SU-DHL-6 (cell line): ENCODE measurements at regions not wholly inside any gene's neighbourhood (a gene's known extent, or its start where the extent isn't known, plus 50 kb on each side); places are given as distances from the start of the nearest gene placed in this dataset.

Experiments used
- H2AFZ ChIP-seq: fragments of 200-600 bp; sonication (generic); 2 replicates; pipeline ENCODE4 v1.6.1; 2014; ENCODE audit warnings: low read depth, mild to moderate bottlenecking, moderate library complexity, mixed read lengths, antibody characterized with exemption, low read length; ENCODE audit not compliant: severe bottlenecking
- H3F3A ChIP-seq: fragments of 200-600 bp; shearing (Covaris generic); 2 replicates; pipeline ENCODE4 v1.6.0; 2016; ENCODE audit warnings: antibody characterized with exemption, mild to moderate bottlenecking; ENCODE audit not compliant: insufficient read depth
- H3K27ac ChIP-seq: fragments of 200-600 bp; sonication (generic); 2 replicates; pipeline ENCODE4 v1.5.1; 2016; ENCODE audit warnings: low read depth, mild to moderate bottlenecking, low read length, moderate library complexity, mixed read lengths
- H3K27me3 ChIP-seq: fragments of 200-600 bp; sonication (generic), shearing (Covaris generic); 2 replicates; pipeline ENCODE4 v1.6.0; 2014; ENCODE audit warnings: mild to moderate bottlenecking, low read length
- H3K36me3 ChIP-seq: fragments of 200-600 bp; sonication (generic); 2 replicates; pipeline ENCODE4 v1.6.1; 2014; ENCODE audit warnings: mild to moderate bottlenecking, low read length, mixed read lengths
- H3K4me2 ChIP-seq: fragments of 300-600, 200-600 bp; shearing (Covaris generic), sonication (generic); 2 replicates; pipeline ENCODE4 v1.6.0; 2014; ENCODE audit warnings: low read length, low read depth, mild to moderate bottlenecking; ENCODE audit not compliant: poor library complexity, severe bottlenecking
- H3K4me3 ChIP-seq: fragments of 200-600 bp; sonication (generic); 2 replicates; pipeline ENCODE4 v1.5.1; 2014; ENCODE audit warnings: antibody characterized with exemption, low read length, mild to moderate bottlenecking, mixed read lengths; ENCODE audit not compliant: insufficient read depth, poor library complexity, severe bottlenecking
- H3K79me2 ChIP-seq: fragments of 200-600 bp; sonication (generic); 2 replicates; pipeline ENCODE4 v1.6.1; 2014; ENCODE audit warnings: mild to moderate bottlenecking, low read length, moderate library complexity; ENCODE audit not compliant: insufficient read depth
- H3K9ac ChIP-seq: fragments of 200-600 bp; sonication (generic); 2 replicates; pipeline ENCODE4 v1.7.0; 2014; ENCODE audit warnings: mild to moderate bottlenecking, low read length
- H3K9me2 ChIP-seq: fragments of 200-600 bp; sonication (generic); replicated peaks from 2 replicates; pipeline ENCODE4 v1.6.1; 2014; ENCODE audit warnings: low read length; ENCODE audit not compliant: insufficient read depth
- H3K9me3 ChIP-seq: fragments of 200-600 bp; sonication (generic); 2 replicates; pipeline ENCODE4 v1.6.1; 2014; ENCODE audit warnings: low read length, mixed read lengths; ENCODE audit not compliant: insufficient read depth
- H4K20me1 ChIP-seq: fragments of 200-600 bp; sonication (generic); 2 replicates; pipeline ENCODE4 v1.6.1; 2014; ENCODE audit warnings: low read depth, mild to moderate bottlenecking, antibody characterized with exemption, low read length, moderate library complexity, mixed read lengths
- CTCF ChIP-seq: fragments of 200-600 bp; sonication (generic); IDR thresholded peaks from one replicate; pipeline ENCODE4 v1.5.1; 2017; ENCODE audit warnings: antibody characterized with exemption, mild to moderate bottlenecking, low read length, moderate library complexity; ENCODE audit not compliant: insufficient read depth, poor library complexity, severe bottlenecking
- EZH2phosphoT487 ChIP-seq: fragments of 200-600 bp; sonication (generic), shearing (Covaris generic); conservative IDR thresholded peaks from 2 replicates; pipeline ENCODE4 v1.6.1; 2018; ENCODE audit warnings: mild to moderate bottlenecking, antibody characterized with exemption, low read length, moderate library complexity, mixed read lengths

GRCh38 chr14:105878554-105878953 lies 352.2 kb downstream of the TMEM121 start:
- no peaks in the 10 kb centered on the region for H3K79me2 ChIP-seq
- H4K20me1 ChIP-seq = no peaks in the 10 kb centered on the region
- H3K9ac ChIP-seq = no peak overlapping the region
- H2AFZ ChIP-seq = no peak overlapping the region
- H3K9me3 ChIP-seq = no peaks in the 10 kb centered on the region
- no peak overlapping the region for H3K4me3 ChIP-seq
- no peak overlapping the region for H3K27ac ChIP-seq
- H3K27me3 ChIP-seq = no peaks in the 10 kb centered on the region
- no peaks in the 10 kb centered on the region for H3K9me2 ChIP-seq
- TF ChIP-seq EZH2phosphoT487 (no peak), CTCF (no peak)
- no peak overlapping the region for H3K4me2 ChIP-seq
- H3F3A ChIP-seq = no peaks in the 10 kb centered on the region
- no peaks in the 10 kb centered on the region for H3K36me3 ChIP-seq

- Histone ChIP-seq H3K4me2 (no peak overlapping the region), H3K79me2 (no peaks in the 10 kb centered on the region), H4K20me1 (no peaks in the 10 kb centered on the region), H3K9me3 (no peaks in the 10 kb centered on the region), H3K36me3 (no peaks in the 10 kb centered on the region), H2AFZ (no peak overlapping the region), H3K9ac (no peak overlapping the region), H3K27me3 (no peaks in the 10 kb centered on the region), H3K27ac (no peak overlapping the region), H3F3A (no peaks in the 10 kb centered on the region), H3K4me3 (no peak overlapping the region), H3K9me2 (no peaks in the 10 kb centered on the region)
- TF ChIP-seq CTCF (no peak), EZH2phosphoT487 (no peak)
Observed at GRCh38 chr14:105879503-105879866, 353.1 kb downstream of the TMEM121 start.

GRCh38 chr14:105879867-105880561 lies 353.6 kb downstream of the TMEM121 start:
- H3K9me2 ChIP-seq = no peaks in the 10 kb centered on the region
- no peak overlapping the region for H3K27ac ChIP-seq
- no peak overlapping the region for H2AFZ ChIP-seq
- no peak for TF ChIP-seq EZH2phosphoT487
- TF ChIP-seq CTCF = no peak
- no peaks in the 10 kb centered on the region for H4K20me1 ChIP-seq
- no peaks in the 10 kb centered on the region for H3K27me3 ChIP-seq
- H3K79me2 ChIP-seq = no peaks in the 10 kb centered on the region
- H3K36me3 ChIP-seq = no peaks in the 10 kb centered on the region
- no peaks in the 10 kb centered on the region for H3K9me3 ChIP-seq
- no peaks in the 10 kb centered on the region for H3F3A ChIP-seq
- H3K4me3 ChIP-seq = no peak overlapping the region
- H3K9ac ChIP-seq = no peak overlapping the region
- no peak overlapping the region for H3K4me2 ChIP-seq
